Neural progenitor cell (in vitro differentiated cells): ENCODE measurements at regions not wholly inside any gene's neighbourhood (a gene's known extent, or its start where the extent isn't known, plus 50 kb on each side); places are given as distances from the start of the nearest gene placed in this dataset.
A peak's percentile ranks its signal among the peaks of the same experiment; 100 is the strongest.

Experiments
- DNase-seq: peaks from one replicate; pipeline ENCODE4 v3.0.0-alpha.2; 2016; ENCODE audit warnings: low spot score
- H2AFZ ChIP-seq: fragments of 200-600 bp; sonication (generic); replicated peaks from 2 replicates; pipeline ENCODE4 v1.6.1; 2016; ENCODE audit warnings: antibody characterized with exemption
- H3F3A ChIP-seq: fragments of 200-600 bp; sonication (generic); 2 replicates; pipeline ENCODE4 v1.6.1; 2016; ENCODE audit warnings: antibody characterized with exemption, low read depth
- H3K27ac ChIP-seq: fragments of 200-600 bp; sonication (generic); 2 replicates; pipeline ENCODE4 v1.5.1; 2016; ENCODE audit warnings: mild to moderate bottlenecking
- H3K27me3 ChIP-seq: fragments of 200-600 bp; sonication (generic); 2 replicates; pipeline ENCODE4 v1.6.1; 2016; ENCODE audit warnings: mild to moderate bottlenecking, moderate library complexity
- H3K36me3 ChIP-seq: fragments of 200-600 bp; sonication (generic); 2 replicates; pipeline ENCODE4 v1.5.1; 2016
- H3K4me1 ChIP-seq: fragments of 200-600 bp; sonication (generic); 2 replicates; pipeline ENCODE4 v1.6.1; 2016; ENCODE audit warnings: mixed run types
- H3K4me2 ChIP-seq: fragments of 200-600 bp; sonication (generic); 2 replicates; pipeline ENCODE4 v1.6.1; 2016
- H3K4me3 ChIP-seq: fragments of 200-600 bp; sonication (generic); 2 replicates; pipeline ENCODE4 v1.5.1; 2016
- H3K79me2 ChIP-seq: fragments of 200-600 bp; sonication (generic); 2 replicates; pipeline ENCODE4 v1.6.1; 2016; ENCODE audit warnings: low read depth
- H3K9ac ChIP-seq: fragments of 200-600 bp; sonication (generic); 2 replicates; pipeline ENCODE4 v1.6.1; 2016
- H3K9me3 ChIP-seq: fragments of 200-600 bp; sonication (generic); 2 replicates; pipeline ENCODE4 v1.5.1; 2016; ENCODE audit warnings: low read depth
- H4K20me1 ChIP-seq: fragments of 200-600 bp; sonication (generic); 2 replicates; pipeline ENCODE4 v1.6.1; 2016; ENCODE audit warnings: low read depth
- H3K27ac Mint-ChIP-seq: 3 replicates; pipeline ENCODE4 v1.8.0; 2021; ENCODE audit warnings: mixed read lengths
- H3K27me3 Mint-ChIP-seq: 2 replicates; pipeline ENCODE4 v1.8.0; 2022; ENCODE audit warnings: low read depth, mild to moderate bottlenecking, inconsistent platforms, moderate library complexity, mixed read lengths; ENCODE audit not compliant: insufficient read depth
- H3K36me3 Mint-ChIP-seq: 3 replicates; pipeline ENCODE4 v1.8.0; 2021; ENCODE audit warnings: mixed read lengths
- H3K4me1 Mint-ChIP-seq: 3 replicates; pipeline ENCODE4 v1.8.0; 2021; ENCODE audit warnings: mixed read lengths
- H3K4me3 Mint-ChIP-seq: 3 replicates; pipeline ENCODE4 v1.8.0; 2021; ENCODE audit warnings: mild to moderate bottlenecking, moderate library complexity, mixed read lengths
- H3K9me3 Mint-ChIP-seq: 3 replicates; pipeline ENCODE4 v1.8.0; 2020; ENCODE audit warnings: mixed read lengths
- EZH2 ChIP-seq: fragments of 200-600 bp; sonication (generic); IDR thresholded peaks from 2 replicates; pipeline ENCODE4 v1.6.1; 2017; ENCODE audit warnings: antibody characterized with exemption, mild to moderate bottlenecking, moderate library complexity
- EZH2phosphoT487 ChIP-seq: fragments of 200-600 bp; sonication (generic); IDR thresholded peaks from 2 replicates; pipeline ENCODE4 v1.6.1; 2017; ENCODE audit warnings: antibody characterized with exemption
- TF ChIP-seq, protein P1 (sequence below): fragments of 200-600 bp; sonication (generic); IDR thresholded peaks from 2 replicates; pipeline ENCODE4 v1.5.1; 2017; ENCODE audit warnings: antibody characterized with exemption, mild to moderate bottlenecking

DNA sequence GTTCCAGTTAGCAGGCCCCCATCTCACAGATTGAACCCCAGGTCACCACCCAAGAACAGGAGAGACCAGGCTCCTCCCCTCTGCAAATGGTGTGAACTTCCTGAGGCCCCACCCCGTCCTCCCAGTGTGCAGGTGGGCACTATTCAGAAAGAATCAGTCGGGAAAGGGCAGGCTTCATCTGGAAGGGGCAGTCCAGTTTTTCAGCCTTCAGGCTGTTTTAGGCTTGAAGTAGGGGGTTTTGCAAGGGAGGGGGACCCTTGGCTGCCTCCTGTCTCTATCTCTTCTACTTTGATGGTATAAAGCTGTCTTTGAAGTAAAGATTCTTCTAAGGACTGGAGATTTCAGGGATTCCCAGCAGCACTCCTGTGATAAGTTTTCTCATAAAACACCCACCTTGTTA, 267.6 kb downstream of the RND3 start:
- no peak overlapping the region for H2AFZ ChIP-seq
- H3K27ac ChIP-seq, result no peak overlapping the region
- H3K27me3 ChIP-seq, result no peaks in the 10 kb centered on the region
- Mint-ChIP-seq H3K4me1 (peaks cover 3% of the 10 kb centered on the region), H3K27ac (no peak overlapping the region), H3K27me3 (peaks cover 6% of the 10 kb centered on the region), H3K36me3 (no peaks in the 10 kb centered on the region), H3K9me3 (no peaks in the 10 kb centered on the region), H3K4me3 (no peak overlapping the region)
- H3K9ac ChIP-seq, result no peak overlapping the region
- H3K4me1 ChIP-seq, result peaks cover 3% of the 10 kb centered on the region
- no peaks in the 10 kb centered on the region for H3K9me3 ChIP-seq
- no peaks in the 10 kb centered on the region for H3K79me2 ChIP-seq
- H3K4me3 ChIP-seq, result no peak overlapping the region
- H3K4me2 ChIP-seq, result no peak overlapping the region
- no peaks in the 10 kb centered on the region for H4K20me1 ChIP-seq
- TF ChIP-seq EZH2phosphoT487 (no peak), EZH2 (no peak)
- TF ChIP-seq, protein P1, sequence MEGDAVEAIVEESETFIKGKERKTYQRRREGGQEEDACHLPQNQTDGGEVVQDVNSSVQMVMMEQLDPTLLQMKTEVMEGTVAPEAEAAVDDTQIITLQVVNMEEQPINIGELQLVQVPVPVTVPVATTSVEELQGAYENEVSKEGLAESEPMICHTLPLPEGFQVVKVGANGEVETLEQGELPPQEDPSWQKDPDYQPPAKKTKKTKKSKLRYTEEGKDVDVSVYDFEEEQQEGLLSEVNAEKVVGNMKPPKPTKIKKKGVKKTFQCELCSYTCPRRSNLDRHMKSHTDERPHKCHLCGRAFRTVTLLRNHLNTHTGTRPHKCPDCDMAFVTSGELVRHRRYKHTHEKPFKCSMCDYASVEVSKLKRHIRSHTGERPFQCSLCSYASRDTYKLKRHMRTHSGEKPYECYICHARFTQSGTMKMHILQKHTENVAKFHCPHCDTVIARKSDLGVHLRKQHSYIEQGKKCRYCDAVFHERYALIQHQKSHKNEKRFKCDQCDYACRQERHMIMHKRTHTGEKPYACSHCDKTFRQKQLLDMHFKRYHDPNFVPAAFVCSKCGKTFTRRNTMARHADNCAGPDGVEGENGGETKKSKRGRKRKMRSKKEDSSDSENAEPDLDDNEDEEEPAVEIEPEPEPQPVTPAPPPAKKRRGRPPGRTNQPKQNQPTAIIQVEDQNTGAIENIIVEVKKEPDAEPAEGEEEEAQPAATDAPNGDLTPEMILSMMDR, result no peak
- no peaks in the 10 kb centered on the region for H3K36me3 ChIP-seq
- no peak for DNase-seq
- no peaks in the 10 kb centered on the region for H3F3A ChIP-seq

DNA sequence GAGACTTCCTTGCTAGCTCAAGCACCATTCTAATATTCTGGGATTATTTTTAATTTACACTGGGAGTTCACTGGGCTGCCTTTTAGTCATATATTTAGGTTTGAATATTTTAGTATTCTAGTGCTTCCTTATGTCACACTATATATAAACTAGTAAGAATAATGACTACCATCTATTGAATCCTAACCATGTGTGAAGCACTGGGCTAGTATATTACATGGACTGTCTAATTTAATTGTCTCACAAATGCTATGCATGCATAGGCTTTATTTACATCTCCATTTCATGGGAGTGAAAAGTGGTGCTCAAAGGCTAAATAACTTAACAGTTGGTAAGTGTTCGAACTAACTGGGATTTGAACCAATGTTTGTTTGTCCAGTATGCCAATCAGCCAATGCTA, 272.4 kb downstream of the RND3 start:
- peak overlapping the region; percentile 55 for H3K4me2 ChIP-seq
- H4K20me1 ChIP-seq, result no peaks in the 10 kb centered on the region
- H2AFZ ChIP-seq, result no peak overlapping the region
- H3K36me3 ChIP-seq, result no peaks in the 10 kb centered on the region
- no peak overlapping the region for H3K27ac ChIP-seq
- H3K36me3 Mint-ChIP-seq, result no peaks in the 10 kb centered on the region
- DNase-seq, result no peak
- TF ChIP-seq, protein P1, result no peak
- TF ChIP-seq EZH2 (no peak), EZH2phosphoT487 (no peak)
- no peak overlapping the region for H3K4me3 Mint-ChIP-seq
- H3K4me1 ChIP-seq, result peaks cover 17% of the 10 kb centered on the region
- H3K9me3 ChIP-seq, result no peaks in the 10 kb centered on the region
- H3K27me3 Mint-ChIP-seq, result peaks cover 3% of the 10 kb centered on the region
- H3K4me1 Mint-ChIP-seq, result peaks cover 26% of the 10 kb centered on the region
- no peak overlapping the region for H3K9ac ChIP-seq
- H3K9me3 Mint-ChIP-seq, result no peaks in the 10 kb centered on the region
- no peak overlapping the region for H3K27ac Mint-ChIP-seq
- H3K79me2 ChIP-seq, result no peaks in the 10 kb centered on the region
- H3K27me3 ChIP-seq, result no peaks in the 10 kb centered on the region
- no peaks in the 10 kb centered on the region for H3F3A ChIP-seq
- no peak overlapping the region for H3K4me3 ChIP-seq

DNA sequence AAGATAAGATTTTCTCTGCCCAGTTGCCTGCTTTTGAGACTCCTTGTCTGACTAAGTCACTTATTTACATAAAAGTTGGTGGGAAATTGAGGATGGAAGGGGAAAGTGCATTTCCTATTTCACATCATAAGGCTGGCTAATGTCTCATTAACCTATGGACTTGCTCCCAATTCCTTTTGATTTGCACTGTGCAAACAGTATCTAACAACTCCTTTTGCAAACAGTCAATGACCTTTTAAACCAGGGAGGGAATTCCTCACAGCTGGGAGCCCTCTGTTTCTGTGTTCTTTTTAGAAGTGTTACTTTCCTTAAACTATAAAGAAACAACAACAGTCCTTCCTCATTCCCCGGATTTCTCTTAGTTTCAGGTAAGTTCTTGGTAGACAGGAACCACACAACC, 272.8 kb downstream of the RND3 start:
- Mint-ChIP-seq H3K36me3 (no peaks in the 10 kb centered on the region), H3K4me3 (no peak overlapping the region), H3K9me3 (no peaks in the 10 kb centered on the region), H3K27ac (no peak overlapping the region), H3K27me3 (peaks cover 3% of the 10 kb centered on the region), H3K4me1 (peaks cover 25% of the 10 kb centered on the region)
- Histone ChIP-seq H3K36me3 (no peaks in the 10 kb centered on the region), H3K27me3 (no peaks in the 10 kb centered on the region), H3K27ac (no peak overlapping the region), H3K79me2 (no peaks in the 10 kb centered on the region), H2AFZ (no peak overlapping the region), H3K4me2 (peak overlapping the region; percentile 55), H3K4me3 (no peak overlapping the region), H3F3A (no peaks in the 10 kb centered on the region), H3K9me3 (no peaks in the 10 kb centered on the region), H4K20me1 (no peaks in the 10 kb centered on the region), H3K4me1 (peaks cover 17% of the 10 kb centered on the region), H3K9ac (no peak overlapping the region)
- peak; percentile 53 for DNase-seq
- TF ChIP-seq EZH2phosphoT487, result no peak
- TF ChIP-seq, protein P1, result no peak
- TF ChIP-seq EZH2, result no peak
